CD4-positive, alpha-beta T cell (primary cell): ENCODE measurements at regions not wholly inside any gene's neighbourhood (a gene's known extent, or its start where the extent isn't known, plus 50 kb on each side); places are given as distances from the start of the nearest gene placed in this dataset.

Experiments used
- ATAC-seq: fragments of 200-7000 bp; cut with Tn5 transposase; one replicate; pipeline ENCODE4 v1.10.0; 2022; ENCODE audit warnings: mild to moderate bottlenecking; ENCODE audit not compliant: poor library complexity
- CTCF ChIA-PET: fragments of 350-600 bp; sonication (Branson Sonifier 250); formaldehyde crosslinking; loops from one replicate; lab custom pipeline; 2021; ENCODE audit warnings: antibody characterized with exemption, inconsistent platforms; lab: Charles Lee
- POLR2A ChIA-PET: fragments of 350-600 bp; sonication (Branson Sonifier 250); formaldehyde crosslinking; loops from one replicate; lab custom pipeline; 2021; ENCODE audit warnings: antibody characterized with exemption, inconsistent platforms; lab: Charles Lee
- DNase-seq, 14 experiments: peaks; one replicate each; pipeline ENCODE4 v3.0.0-alpha.2; 2013 to 2020; ENCODE audit warnings: mixed read lengths in 2 of 14
- H3K27ac ChIP-seq, 2 donors: one replicate each; pipeline versions ENCODE4 v1.5.1 to v1.7.0; 2013; ENCODE audit warnings: low read length in 2 of 2, low read depth in 1 of 2, mild to moderate bottlenecking in 1 of 2
- H3K27me3 ChIP-seq, 2 experiments: 1 replicate in 1 of 2; 2 replicates in 1 of 2; pipeline versions ENCODE4 v1.6.1 to v1.7.0; 2013; ENCODE audit warnings: low read length in 2 of 2, control low read depth in 1 of 2, mild to moderate bottlenecking in 1 of 2, moderate library complexity in 1 of 2; ENCODE audit not compliant: insufficient read depth in 2 of 2, control insufficient read depth in 1 of 2
- H3K36me3 ChIP-seq: one replicate; pipeline ENCODE4 v1.6.1; 2013; ENCODE audit warnings: low read length, control low read depth; ENCODE audit not compliant: insufficient read depth
- H3K4me1 ChIP-seq: one replicate; pipeline ENCODE4 v1.6.1; 2013; ENCODE audit warnings: low read length, control low read depth; ENCODE audit not compliant: insufficient read depth
- H3K4me3 ChIP-seq: one replicate; pipeline ENCODE4 v1.5.1; 2013; ENCODE audit warnings: mild to moderate bottlenecking, low read length, moderate library complexity
- H3K9me3 ChIP-seq, 2 experiments: 1 replicate in 1 of 2; 2 replicates in 1 of 2; pipeline versions ENCODE4 v1.6.1 to v1.7.0; 2013; ENCODE audit warnings: low read length in 2 of 2, mild to moderate bottlenecking in 2 of 2, control low read depth in 1 of 2, moderate library complexity in 1 of 2; ENCODE audit not compliant: control insufficient read depth in 1 of 2, insufficient read depth in 1 of 2
- H3K27ac Mint-ChIP-seq: one replicate; pipeline ENCODE4 v1.8.0; 2020; ENCODE audit warnings: mixed read lengths
- H3K27me3 Mint-ChIP-seq: one replicate; pipeline ENCODE4 v1.8.0; 2021; ENCODE audit warnings: mixed read lengths
- H3K36me3 Mint-ChIP-seq: one replicate; pipeline ENCODE4 v1.8.0; 2021; ENCODE audit warnings: low read depth, mixed read lengths
- H3K4me1 Mint-ChIP-seq: one replicate; pipeline ENCODE4 v1.8.0; 2021; ENCODE audit warnings: low read depth, mixed read lengths
- H3K4me3 Mint-ChIP-seq: one replicate; pipeline ENCODE4 v1.8.0; 2020; ENCODE audit warnings: mild to moderate bottlenecking, mixed read lengths
- H3K9me3 Mint-ChIP-seq: one replicate; pipeline ENCODE4 v1.8.0; 2020; ENCODE audit warnings: mixed read lengths
- intact Hi-C, 2 experiments: fragments of 100-400 bp; cut with DNase I in 1 of 2; cut with micrococcal nuclease in 1 of 2; formaldehyde crosslinking; loops; one replicate each; pipeline versions ENCODE4 v1.15.1 to v1.9.0; 2023 to 2025; cut with DNase I, micrococcal nuclease
- TF ChIP-seq, protein P1 (sequence below): fragments of 200-600 bp; IDR thresholded peaks from one replicate; pipeline ENCODE4 v1.8.0; 2022; ENCODE audit warnings: antibody characterized with exemption, mild to moderate bottlenecking

DNA sequence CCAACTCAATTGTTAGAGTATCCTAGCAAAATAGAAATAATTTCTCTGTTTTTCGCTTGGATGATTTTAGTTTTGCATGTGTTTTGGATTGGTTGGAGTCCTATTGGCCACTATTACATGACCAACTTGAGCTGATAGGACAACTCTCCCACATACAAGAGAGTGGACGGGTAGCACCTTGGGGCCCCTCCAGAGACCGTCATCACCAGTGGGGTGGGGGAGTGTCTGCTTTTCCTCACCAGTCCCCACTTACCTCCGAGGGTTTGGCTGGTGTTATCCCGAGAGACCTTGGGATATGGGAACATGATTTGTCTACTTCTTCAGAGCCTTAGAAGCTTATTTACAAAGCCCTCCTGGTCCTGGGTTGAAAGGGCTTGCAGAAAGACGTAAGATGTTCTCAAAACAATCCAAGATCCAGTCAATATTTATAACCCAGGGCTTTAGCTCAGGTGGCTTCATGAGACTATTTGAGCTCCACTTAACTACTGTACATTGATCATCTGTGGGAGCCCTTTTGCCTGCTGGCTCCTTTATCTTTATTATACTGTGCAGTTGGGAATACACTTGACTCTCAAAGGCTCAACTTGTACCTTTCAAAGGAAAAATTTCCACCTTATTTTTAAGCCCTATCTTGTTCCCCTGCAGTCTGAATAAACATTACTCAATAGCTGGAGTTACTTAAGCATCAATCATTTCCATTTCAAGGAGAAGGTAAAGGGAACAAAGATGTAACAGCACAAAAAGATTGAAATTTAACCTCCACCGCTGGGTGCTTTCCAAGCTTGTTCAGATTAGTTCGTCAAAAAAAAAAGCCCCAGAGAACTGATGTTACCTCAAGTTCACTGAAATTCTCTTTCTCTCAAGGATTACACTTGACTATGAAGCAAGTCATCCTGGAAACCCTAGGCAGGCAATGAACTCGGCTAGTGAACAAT lies 119.7 kb downstream of the WDR11 start:
- H3K9me3 ChIP-seq: peaks cover 0 to 5% of the 10 kb centered on the region in 2 experiments
- Mint-ChIP-seq H3K36me3 (no peaks in the 10 kb centered on the region), H3K4me1 (no peaks in the 10 kb centered on the region), H3K9me3 (peaks cover 3% of the 10 kb centered on the region), H3K27me3 (peaks cover 20% of the 10 kb centered on the region), H3K4me3 (no peak overlapping the region), H3K27ac (no peak overlapping the region)
- intact Hi-C loops: no loop called here
- DNase-seq (no peak), ATAC-seq (no peak)
- no peak overlapping the region for H3K4me3 ChIP-seq
- H3K27me3 ChIP-seq: peaks cover 2 to 16% of the 10 kb centered on the region in 2 experiments
- TF ChIP-seq, protein P1, sequence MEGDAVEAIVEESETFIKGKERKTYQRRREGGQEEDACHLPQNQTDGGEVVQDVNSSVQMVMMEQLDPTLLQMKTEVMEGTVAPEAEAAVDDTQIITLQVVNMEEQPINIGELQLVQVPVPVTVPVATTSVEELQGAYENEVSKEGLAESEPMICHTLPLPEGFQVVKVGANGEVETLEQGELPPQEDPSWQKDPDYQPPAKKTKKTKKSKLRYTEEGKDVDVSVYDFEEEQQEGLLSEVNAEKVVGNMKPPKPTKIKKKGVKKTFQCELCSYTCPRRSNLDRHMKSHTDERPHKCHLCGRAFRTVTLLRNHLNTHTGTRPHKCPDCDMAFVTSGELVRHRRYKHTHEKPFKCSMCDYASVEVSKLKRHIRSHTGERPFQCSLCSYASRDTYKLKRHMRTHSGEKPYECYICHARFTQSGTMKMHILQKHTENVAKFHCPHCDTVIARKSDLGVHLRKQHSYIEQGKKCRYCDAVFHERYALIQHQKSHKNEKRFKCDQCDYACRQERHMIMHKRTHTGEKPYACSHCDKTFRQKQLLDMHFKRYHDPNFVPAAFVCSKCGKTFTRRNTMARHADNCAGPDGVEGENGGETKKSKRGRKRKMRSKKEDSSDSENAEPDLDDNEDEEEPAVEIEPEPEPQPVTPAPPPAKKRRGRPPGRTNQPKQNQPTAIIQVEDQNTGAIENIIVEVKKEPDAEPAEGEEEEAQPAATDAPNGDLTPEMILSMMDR: no peak
- H3K36me3 ChIP-seq: no peaks in the 10 kb centered on the region
- CTCF ChIA-PET: no interaction called here
- no peaks in the 10 kb centered on the region for H3K4me1 ChIP-seq
- POLR2A ChIA-PET: no interaction called here
- H3K27ac ChIP-seq: no peak overlapping the region

- Mint-ChIP-seq H3K4me3 (no peak overlapping the region), H3K36me3 (no peaks in the 10 kb centered on the region), H3K9me3 (peaks cover 3% of the 10 kb centered on the region), H3K4me1 (no peaks in the 10 kb centered on the region), H3K27me3 (peaks cover 28% of the 10 kb centered on the region), H3K27ac (no peak overlapping the region)
- Histone ChIP-seq H3K27me3 (peaks cover 9 to 18% of the 10 kb centered on the region in 2 experiments), H3K27ac (no peak overlapping the region), H3K9me3 (peaks cover 0 to 5% of the 10 kb centered on the region in 2 experiments), H3K4me3 (no peak overlapping the region), H3K4me1 (no peaks in the 10 kb centered on the region), H3K36me3 (no peaks in the 10 kb centered on the region)
- intact Hi-C loops: no loop called here
- no peak for DNase-seq
- TF ChIP-seq, protein P1: no peak
- ChIA-PET POLR2A (no interaction called here), CTCF (no interaction called here)
- no peak for ATAC-seq
Measured at GRCh38 chr10:120971671-120972070, 120.5 kb downstream of the WDR11 start.

DNA sequence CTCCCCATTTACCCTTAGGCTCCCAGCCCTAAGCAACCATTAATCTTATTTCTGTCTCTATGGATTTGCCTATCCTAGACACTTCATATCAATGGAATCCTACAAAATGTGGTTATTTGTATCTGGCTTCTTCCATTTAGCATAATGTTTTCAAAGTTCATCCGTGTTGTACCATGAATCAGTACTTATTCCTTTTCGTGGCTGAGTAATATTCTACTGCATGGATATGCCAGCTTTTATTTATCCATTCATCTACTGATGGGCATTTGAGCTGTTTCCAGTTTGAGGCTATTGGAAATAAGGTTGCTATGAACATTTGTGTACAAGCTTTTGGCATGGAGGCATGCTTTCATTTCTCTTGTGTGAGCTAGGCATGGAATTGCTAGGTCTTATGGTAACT lies 121.1 kb downstream of the WDR11 start:
- Mint-ChIP-seq H3K36me3 (no peaks in the 10 kb centered on the region), H3K4me1 (no peaks in the 10 kb centered on the region), H3K27me3 (peaks cover 32% of the 10 kb centered on the region), H3K9me3 (peaks cover 3% of the 10 kb centered on the region), H3K4me3 (no peak overlapping the region), H3K27ac (no peak overlapping the region)
- H3K27ac ChIP-seq: no peak overlapping the region
- CTCF ChIA-PET: no interaction called here
- no peaks in the 10 kb centered on the region for H3K4me1 ChIP-seq
- no peak overlapping the region for H3K4me3 ChIP-seq
- POLR2A ChIA-PET: no interaction called here
- peaks cover 9 to 20% of the 10 kb centered on the region in 2 experiments for H3K27me3 ChIP-seq
- intact Hi-C loops: no loop called here
- TF ChIP-seq, protein P1: no peak
- ATAC-seq (no peak), DNase-seq (no peak)
- H3K9me3 ChIP-seq: peaks cover 0 to 5% of the 10 kb centered on the region in 2 experiments
- no peaks in the 10 kb centered on the region for H3K36me3 ChIP-seq
